HUES48 (cell line): ENCODE measurements at regions not wholly inside any gene's neighbourhood (a gene's known extent, or its start where the extent isn't known, plus 50 kb on each side); places are given as distances from the start of the nearest gene placed in this dataset.

Experiments
- H3K27ac ChIP-seq: one replicate; pipeline ENCODE4 v1.7.0; 2013; ENCODE audit warnings: low read depth, low read length, inconsistent platforms
- H3K27me3 ChIP-seq: 2 replicates; pipeline ENCODE4 v1.6.1; 2013; ENCODE audit warnings: mild to moderate bottlenecking, low read length; ENCODE audit not compliant: control insufficient read depth, insufficient read depth
- H3K36me3 ChIP-seq: 2 replicates; pipeline ENCODE4 v1.6.1; 2013; ENCODE audit warnings: low read length; ENCODE audit not compliant: control insufficient read depth, insufficient read depth
- H3K4me1 ChIP-seq: 2 replicates; pipeline ENCODE4 v1.6.1; 2013; ENCODE audit warnings: mild to moderate bottlenecking, low read length; ENCODE audit not compliant: control insufficient read depth, insufficient read depth
- H3K4me3 ChIP-seq: 2 replicates; pipeline ENCODE4 v1.5.1; 2013; ENCODE audit warnings: mild to moderate bottlenecking, low read depth, low read length
- H3K9ac ChIP-seq: 2 replicates; pipeline ENCODE4 v1.6.1; 2013; ENCODE audit warnings: mild to moderate bottlenecking, low read depth, low read length, moderate library complexity
- H3K9me3 ChIP-seq: 2 replicates; pipeline ENCODE4 v1.6.1; 2013; ENCODE audit warnings: low read length; ENCODE audit not compliant: control insufficient read depth, insufficient read depth

GRCh38 chr11:91407842-91408241 lies 816.8 kb upstream of the FAT3 start:
- no peaks in the 10 kb centered on the region for H3K4me1 ChIP-seq
- no peaks in the 10 kb centered on the region for H3K27me3 ChIP-seq
- H3K36me3 ChIP-seq, result no peaks in the 10 kb centered on the region
- H3K4me3 ChIP-seq, result no peak overlapping the region
- H3K9ac ChIP-seq, result no peak overlapping the region
- no peaks in the 10 kb centered on the region for H3K9me3 ChIP-seq
- no peak overlapping the region for H3K27ac ChIP-seq

- Histone ChIP-seq H3K36me3 (no peaks in the 10 kb centered on the region), H3K27ac (no peak overlapping the region), H3K27me3 (no peaks in the 10 kb centered on the region), H3K9me3 (no peaks in the 10 kb centered on the region), H3K9ac (no peak overlapping the region), H3K4me1 (no peaks in the 10 kb centered on the region), H3K4me3 (no peak overlapping the region)
Measured at GRCh38 chr11:91406009-91406408, 818.6 kb upstream of the FAT3 start.

GRCh38 chr11:91404344-91404743 lies 820.3 kb upstream of the FAT3 start:
- H3K27ac ChIP-seq, result no peak overlapping the region
- no peaks in the 10 kb centered on the region for H3K36me3 ChIP-seq
- H3K4me1 ChIP-seq, result no peaks in the 10 kb centered on the region
- no peaks in the 10 kb centered on the region for H3K9me3 ChIP-seq
- no peaks in the 10 kb centered on the region for H3K27me3 ChIP-seq
- no peak overlapping the region for H3K4me3 ChIP-seq
- H3K9ac ChIP-seq, result no peak overlapping the region

- no peak overlapping the region for H3K27ac ChIP-seq
- no peaks in the 10 kb centered on the region for H3K9me3 ChIP-seq
- no peaks in the 10 kb centered on the region for H3K36me3 ChIP-seq
- no peak overlapping the region for H3K9ac ChIP-seq
- peaks cover 4% of the 10 kb centered on the region; the same call in 1 of the 2 replicates for H3K4me1 ChIP-seq
- no peaks in the 10 kb centered on the region for H3K27me3 ChIP-seq
- no peak overlapping the region for H3K4me3 ChIP-seq
Measured at GRCh38 chr11:91397134-91397468, 827.5 kb upstream of the FAT3 start.

GRCh38 chr11:91396236-91397133 lies 828.1 kb upstream of the FAT3 start:
- no peak overlapping the region for H3K27ac ChIP-seq

GRCh38 chr11:91394727-91395414 lies 829.7 kb upstream of the FAT3 start:
- no peak overlapping the region for H3K4me3 ChIP-seq
- no peaks in the 10 kb centered on the region for H3K9me3 ChIP-seq
- no peak overlapping the region for H3K27ac ChIP-seq

More at GRCh38 chr11:91396236-91397133, 828.1 kb upstream of the FAT3 start:
- H3K4me3 ChIP-seq, result no peak overlapping the region
- no peaks in the 10 kb centered on the region for H3K36me3 ChIP-seq
- peaks cover 4% of the 10 kb centered on the region; the same call in 1 of the 2 replicates for H3K4me1 ChIP-seq
- H3K9ac ChIP-seq, result no peak overlapping the region
- no peaks in the 10 kb centered on the region for H3K9me3 ChIP-seq
- no peaks in the 10 kb centered on the region for H3K27me3 ChIP-seq

GRCh38 chr11:91394073-91394726 lies 830.4 kb upstream of the FAT3 start:
- Histone ChIP-seq H3K27ac (no peak overlapping the region), H3K27me3 (no peaks in the 10 kb centered on the region), H3K9ac (no peak overlapping the region), H3K36me3 (no peaks in the 10 kb centered on the region), H3K4me3 (no peak overlapping the region), H3K4me1 (peaks cover 4% of the 10 kb centered on the region; the same call in 1 of the 2 replicates), H3K9me3 (no peaks in the 10 kb centered on the region)

More at GRCh38 chr11:91394727-91395414, 829.7 kb upstream of the FAT3 start:
- H3K4me1 ChIP-seq, result peaks cover 4% of the 10 kb centered on the region; the same call in 1 of the 2 replicates
- H3K27me3 ChIP-seq, result no peaks in the 10 kb centered on the region
- H3K9ac ChIP-seq, result no peak overlapping the region
- H3K36me3 ChIP-seq, result no peaks in the 10 kb centered on the region

GRCh38 chr11:91382946-91383345 lies 841.7 kb upstream of the FAT3 start:
- H3K36me3 ChIP-seq, result no peaks in the 10 kb centered on the region
- no peaks in the 10 kb centered on the region for H3K27me3 ChIP-seq
- H3K4me3 ChIP-seq, result no peak overlapping the region
- no peaks in the 10 kb centered on the region for H3K9me3 ChIP-seq
- H3K9ac ChIP-seq, result no peak overlapping the region
- peaks cover 6% of the 10 kb centered on the region; the same call in 1 of the 2 replicates for H3K4me1 ChIP-seq
- no peak overlapping the region for H3K27ac ChIP-seq

GRCh38 chr11:91374794-91375193 lies 849.8 kb upstream of the FAT3 start:
- Histone ChIP-seq H3K36me3 (no peaks in the 10 kb centered on the region), H3K4me3 (no peak overlapping the region), H3K27ac (no peak overlapping the region), H3K4me1 (no peaks in the 10 kb centered on the region), H3K27me3 (no peaks in the 10 kb centered on the region), H3K9ac (no peak overlapping the region), H3K9me3 (no peaks in the 10 kb centered on the region)

GRCh38 chr11:91373497-91373896 lies 851.1 kb upstream of the FAT3 start:
- H3K9me3 ChIP-seq, result no peaks in the 10 kb centered on the region
- no peak overlapping the region for H3K4me3 ChIP-seq
- no peaks in the 10 kb centered on the region for H3K36me3 ChIP-seq
- no peaks in the 10 kb centered on the region for H3K4me1 ChIP-seq
- no peak overlapping the region for H3K9ac ChIP-seq
- no peaks in the 10 kb centered on the region for H3K27me3 ChIP-seq
- no peak overlapping the region for H3K27ac ChIP-seq

GRCh38 chr11:91366816-91367215 lies 857.8 kb upstream of the FAT3 start:
- H3K4me3 ChIP-seq, result no peak overlapping the region
- no peaks in the 10 kb centered on the region for H3K4me1 ChIP-seq
- H3K27me3 ChIP-seq, result no peaks in the 10 kb centered on the region
- H3K36me3 ChIP-seq, result no peaks in the 10 kb centered on the region
- H3K9ac ChIP-seq, result no peak overlapping the region
- no peak overlapping the region for H3K27ac ChIP-seq
- no peaks in the 10 kb centered on the region for H3K9me3 ChIP-seq
